HepG2 (cell line): ENCODE measurements at regions not wholly inside any gene's neighbourhood (a gene's known extent, or its start where the extent isn't known, plus 50 kb on each side); places are given as distances from the start of the nearest gene placed in this dataset.

Source experiments
- ATAC-seq: fragments of 200-7000 bp; cut with Tn5 transposase; 3 replicates; pipeline ENCODE4 v1.9.1; 2020; ENCODE audit warnings: mild to moderate bottlenecking, moderate library complexity
- BruUV-seq: library from RNA; stranded (reverse); fragments of 400-500 nt; replicated peaks from 2 replicates; lab custom pipeline; 2021; lab: Mats Ljungman, UMichigan
- CTCF ChIA-PET: fragments of 300-600 bp; formaldehyde crosslinking; extraction: SDS; loops from one replicate; lab custom pipeline; 2021; ENCODE audit warnings: low total read pairs, inconsistent platforms, low intra/inter-chr PET ratio; lab: Yijun Ruan, JAX
- POLR2A ChIA-PET: fragments of 350-600 bp; sonication (Branson Sonifier 250); formaldehyde crosslinking; loops from one replicate; lab custom pipeline; 2020; ENCODE audit warnings: antibody characterized with exemption, inconsistent platforms; lab: Yijun Ruan, JAX
- DNase-seq: peaks from one replicate; pipeline ENCODE4 v3.0.0-alpha.2; 2015; ENCODE audit warnings: low spot score
- FAIRE-seq: peaks from 3 replicates; lab custom pipeline; 2011; peaks lifted over from hg19 to GRCh38; lab: Jason Lieb, UNC
- H2AFZ ChIP-seq: one replicate; pipeline ENCODE4 v1.6.1; 2011; ENCODE audit warnings: low read length, inconsistent platforms
- H3K27ac ChIP-seq: fragments of 300-600 bp; 3 replicates; pipeline ENCODE4 v1.8.0; 2011; ENCODE audit warnings: mixed run types, mild to moderate bottlenecking, mixed read lengths, low read length, inconsistent platforms; ENCODE audit not compliant: insufficient read depth; ENCODE audit errors: extremely low read length
- H3K27me3 ChIP-seq, 2 experiments: fragments of 200-600 bp in 1 of 2; 2 replicates in 1 of 2; 3 replicates in 1 of 2; pipeline versions ENCODE4 v1.6.0 to v1.8.0; 2011; ENCODE audit warnings: low read length in 2 of 2, mild to moderate bottlenecking in 2 of 2, moderate library complexity in 2 of 2, inconsistent platforms in 1 of 2; ENCODE audit not compliant: insufficient read depth in 2 of 2, control insufficient read depth in 1 of 2
- H3K36me3 ChIP-seq, 2 experiments: fragments of 200-600 bp in 1 of 2; replicated peaks in 1 of 2; 2 replicates in 1 of 2; 3 replicates in 1 of 2; pipeline versions ENCODE4 v1.5.1 to v1.8.0; 2011; ENCODE audit warnings: low read length in 2 of 2, inconsistent platforms in 1 of 2; ENCODE audit not compliant: insufficient read depth in 2 of 2, control insufficient read depth in 1 of 2
- H3K4me1 ChIP-seq: 2 replicates; pipeline ENCODE4 v1.5.1; 2012; ENCODE audit warnings: low read length, inconsistent platforms; ENCODE audit not compliant: insufficient read depth
- H3K4me2 ChIP-seq: 2 replicates; pipeline ENCODE4 v1.6.0; 2011; ENCODE audit warnings: low read depth, low read length, inconsistent platforms
- H3K4me3 ChIP-seq, 3 experiments: fragments of 200-600 bp in 1 of 3; sonication (generic), shearing (Covaris generic) in 1 of 3; replicated peaks in 1 of 3; 2 replicates each; pipeline ENCODE4 v1.5.1; 2011 to 2016; ENCODE audit warnings: low read length in 3 of 3, inconsistent platforms in 2 of 3, low read depth in 2 of 3, mild to moderate bottlenecking in 2 of 3, control low read depth in 1 of 3, mixed read lengths in 1 of 3; ENCODE audit not compliant: insufficient read depth in 1 of 3
- H3K79me2 ChIP-seq: one replicate; pipeline ENCODE4 v1.6.1; 2011; ENCODE audit warnings: low read length, inconsistent platforms; ENCODE audit not compliant: insufficient read depth
- H3K9ac ChIP-seq: 2 replicates; pipeline ENCODE4 v1.6.0; 2011; ENCODE audit warnings: mild to moderate bottlenecking, low read depth, low read length, inconsistent platforms; ENCODE audit not compliant: insufficient read depth
- H3K9me3 ChIP-seq: 2 replicates; pipeline ENCODE4 v1.5.1; 2012; ENCODE audit warnings: mild to moderate bottlenecking, low read length
- H4K20me1 ChIP-seq: 2 replicates; pipeline ENCODE4 v1.6.0; 2011; ENCODE audit warnings: inconsistent platforms, mild to moderate bottlenecking, low read length, moderate library complexity; ENCODE audit not compliant: insufficient read depth
- FOXM1 ChIP-seq: sonication (generic); formaldehyde crosslinking; IDR thresholded peaks from 2 replicates; pipeline ENCODE4 v1.5.0; 2020; ENCODE audit warnings: missing genetic modification reagents
- KAT7 ChIP-seq: IDR thresholded peaks from 2 replicates; pipeline ENCODE4 v1.6.1; 2018; ENCODE audit warnings: borderline replicate concordance, missing compliant biosample characterization
- MAFG ChIP-seq: sonication (generic); formaldehyde crosslinking; IDR thresholded peaks from 2 replicates; pipeline ENCODE4 v1.5.1; 2020; ENCODE audit warnings: mild to moderate bottlenecking, missing genetic modification reagents
- NFKB2 ChIP-seq: sonication (generic); formaldehyde crosslinking; IDR thresholded peaks from 2 replicates; pipeline ENCODE4 v1.4.0; 2020; ENCODE audit warnings: missing genetic modification reagents, borderline replicate concordance
- NONO ChIP-seq, 2 experiments: fragments of 450-650 bp in 1 of 2; sonication (generic) in 1 of 2; formaldehyde crosslinking in 1 of 2; IDR thresholded peaks in 1 of 2; conservative IDR thresholded peaks in 1 of 2; 2 replicates each; pipeline versions ENCODE4 v1.6.1 to v1.8.0; 2017 to 2022; ENCODE audit warnings: mild to moderate bottlenecking in 1 of 2, missing genetic modification reagents in 1 of 2, moderate library complexity in 1 of 2
- RAD21 ChIP-seq: fragments of 450-650 bp; formaldehyde crosslinking; IDR thresholded peaks from 2 replicates; pipeline ENCODE4 v1.5.0; 2020; ENCODE audit warnings: mild to moderate bottlenecking
- SRY ChIP-seq: sonication (generic); formaldehyde crosslinking; IDR thresholded peaks from 2 replicates; pipeline ENCODE4 v1.8.0; 2022; ENCODE audit warnings: mild to moderate bottlenecking, missing genetic modification reagents
- XRCC5 ChIP-seq: fragments of 200-400 bp; formaldehyde crosslinking; optimal IDR thresholded peaks from 2 replicates; pipeline ENCODE3; 2017; ENCODE audit warnings: mild to moderate bottlenecking, low read length
- ZBTB7A ChIP-seq: sonication (generic); formaldehyde crosslinking; IDR thresholded peaks from 2 replicates; pipeline ENCODE4 v1.8.0; 2022; ENCODE audit warnings: mild to moderate bottlenecking, missing genetic modification reagents
- ZSCAN20 ChIP-seq: sonication (generic); formaldehyde crosslinking; IDR thresholded peaks from 2 replicates; pipeline ENCODE4 v1.4.0; 2020; ENCODE audit warnings: missing genetic modification reagents, mild to moderate bottlenecking, borderline replicate concordance
- WGBS: methylation state at CpG from one replicate; pipeline ENCODE4 v1.1.6; 2017; ENCODE audit warnings: low lambda C conversion rate; 5-methylcytosine and 5-hydroxymethylcytosine counted together
- in situ Hi-C: cut with HindIII; loops from 2 replicates; pipeline ENCODE4 v1.10.0; 2017; ENCODE audit warnings: low pct_unique_long_range_greater_than_20kb; ENCODE audit not compliant: extremely low pct_ligation_motif_present
- intact Hi-C: fragments of 100-400 bp; cut with micrococcal nuclease; formaldehyde crosslinking; loops from one replicate; pipeline ENCODE4 v1.10.0; 2022; ENCODE audit not compliant: unreplicated experiment
- TF ChIP-seq, protein P1 (sequence below): sonication (generic); formaldehyde crosslinking; IDR thresholded peaks from 2 replicates; pipeline ENCODE4 v1.4.0; 2020; ENCODE audit warnings: missing genetic modification reagents

DNA sequence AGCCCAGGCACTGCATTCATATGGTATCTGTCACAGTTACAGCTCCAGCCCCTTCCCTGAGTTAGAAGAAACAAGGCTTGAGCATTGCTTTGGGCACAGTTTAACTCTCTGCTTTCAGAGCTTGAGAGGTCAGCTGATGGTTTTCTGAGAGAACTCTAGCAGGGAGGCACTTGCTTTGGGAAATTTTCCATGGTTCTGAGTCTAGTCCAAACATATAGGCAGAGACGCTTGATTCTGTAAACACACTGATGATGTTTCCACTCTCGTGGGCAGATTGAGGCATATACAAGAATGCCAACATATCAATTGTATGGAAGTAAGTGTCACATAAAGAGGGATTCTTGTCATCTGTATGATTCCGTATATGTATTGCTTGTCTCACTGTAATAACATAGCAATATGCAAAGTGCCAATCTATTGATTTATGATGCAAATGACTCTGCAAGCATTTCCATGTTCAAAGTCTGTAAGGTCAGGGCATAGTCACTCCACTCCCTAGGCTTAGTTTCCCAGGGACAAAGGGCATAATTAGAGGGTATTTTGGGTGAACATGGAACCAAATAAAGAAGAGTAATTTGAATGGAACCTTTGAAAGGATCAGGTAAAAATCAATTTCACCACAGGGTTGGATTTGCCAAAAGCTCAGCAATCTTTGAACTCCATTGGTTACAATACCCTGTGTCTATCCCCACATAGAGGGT, 239.0 kb downstream of the INHBA start:
- in situ Hi-C loops, result no loop called here
- FAIRE-seq (no peak), DNase-seq (no peak)
- no peak overlapping the region for H3K27ac ChIP-seq
- 49% methylated on average over 2 of the region's 3 CpGs for WGBS
- POLR2A ChIA-PET, result no interaction called here
- no peaks in the 10 kb centered on the region for H3K4me1 ChIP-seq
- CTCF ChIA-PET, result no interaction called here
- BruUV-seq, result no TSS peak
- TF ChIP-seq SRY (CRISPR knock-in tag) (no peak), KAT7 (CRISPR knock-in tag) (no peak), NONO (IDR thresholded peaks at IDR 0.05) (no peak), NONO (CRISPR knock-in tag; conservative IDR thresholded peaks at IDR 0.05) (no peak), MAFG (CRISPR knock-in tag) (no peak), FOXM1 (CRISPR knock-in tag) (no peak), RAD21 (CRISPR knock-in tag) (no peak), XRCC5 (no peak), NFKB2 (CRISPR knock-in tag) (no peak), ZSCAN20 (no peak), ZBTB7A (no peak)
- TF ChIP-seq, protein P1, sequence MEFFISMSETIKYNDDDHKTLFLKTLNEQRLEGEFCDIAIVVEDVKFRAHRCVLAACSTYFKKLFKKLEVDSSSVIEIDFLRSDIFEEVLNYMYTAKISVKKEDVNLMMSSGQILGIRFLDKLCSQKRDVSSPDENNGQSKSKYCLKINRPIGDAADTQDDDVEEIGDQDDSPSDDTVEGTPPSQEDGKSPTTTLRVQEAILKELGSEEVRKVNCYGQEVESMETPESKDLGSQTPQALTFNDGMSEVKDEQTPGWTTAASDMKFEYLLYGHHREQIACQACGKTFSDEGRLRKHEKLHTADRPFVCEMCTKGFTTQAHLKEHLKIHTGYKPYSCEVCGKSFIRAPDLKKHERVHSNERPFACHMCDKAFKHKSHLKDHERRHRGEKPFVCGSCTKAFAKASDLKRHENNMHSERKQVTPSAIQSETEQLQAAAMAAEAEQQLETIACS, result no peak
- TF ChIP-seq, all 625 proteins: peak for 0
- H3K27me3 ChIP-seq, result no peaks in the 10 kb centered on the region
- no peak for ATAC-seq
- intact Hi-C loops, result no loop called here
- no peak overlapping the region for H3K4me3 ChIP-seq
- no peak overlapping the region for H3K4me2 ChIP-seq
- H4K20me1 ChIP-seq, result no peaks in the 10 kb centered on the region
- H2AFZ ChIP-seq, result no peak overlapping the region
- H3K79me2 ChIP-seq, result no peaks in the 10 kb centered on the region
- H3K36me3 ChIP-seq, result no peaks in the 10 kb centered on the region
- no peak overlapping the region for H3K9ac ChIP-seq
- peaks cover 28% of the 10 kb centered on the region for H3K9me3 ChIP-seq
